OCI-M2 (cell line): ENCODE measurements at regions not wholly inside any gene's neighbourhood (a gene's known extent, or its start where the extent isn't known, plus 50 kb on each side); places are given as distances from the start of the nearest gene placed in this dataset.

Source experiments
- DNase-seq: peaks from one replicate; lab custom pipeline; 2025; ENCODE audit not compliant: unreplicated experiment; lab: John Stamatoyannopoulos, UW

DNA sequence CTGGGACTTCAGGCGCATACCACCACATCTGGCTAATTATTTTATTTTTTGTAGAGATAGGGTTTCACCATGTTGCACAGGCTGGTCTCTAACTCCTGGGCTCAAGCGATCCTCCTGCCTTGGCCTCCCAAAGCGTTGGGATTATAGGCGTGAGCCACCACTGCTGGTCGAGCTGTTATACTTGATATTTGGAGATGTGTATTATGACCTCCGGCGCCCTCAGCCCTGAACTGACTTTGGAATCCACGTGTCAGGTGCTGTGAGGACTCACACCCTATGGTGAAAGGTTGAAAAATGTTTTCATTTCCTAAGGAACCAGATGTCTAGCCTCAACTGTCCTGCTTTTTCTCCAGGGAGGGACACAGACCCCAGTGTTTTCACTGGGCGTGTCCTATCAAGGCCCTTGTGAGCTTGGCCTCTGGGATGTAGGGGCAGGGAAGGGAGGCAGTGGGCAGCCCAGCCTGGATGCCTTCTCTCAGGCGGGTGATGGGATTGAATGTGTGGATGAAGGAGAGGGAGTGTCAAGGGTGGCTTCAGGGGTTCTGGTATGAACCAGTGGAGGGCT is 56.4 kb upstream of the HAAO start:
- no peak for DNase-seq

DNA sequence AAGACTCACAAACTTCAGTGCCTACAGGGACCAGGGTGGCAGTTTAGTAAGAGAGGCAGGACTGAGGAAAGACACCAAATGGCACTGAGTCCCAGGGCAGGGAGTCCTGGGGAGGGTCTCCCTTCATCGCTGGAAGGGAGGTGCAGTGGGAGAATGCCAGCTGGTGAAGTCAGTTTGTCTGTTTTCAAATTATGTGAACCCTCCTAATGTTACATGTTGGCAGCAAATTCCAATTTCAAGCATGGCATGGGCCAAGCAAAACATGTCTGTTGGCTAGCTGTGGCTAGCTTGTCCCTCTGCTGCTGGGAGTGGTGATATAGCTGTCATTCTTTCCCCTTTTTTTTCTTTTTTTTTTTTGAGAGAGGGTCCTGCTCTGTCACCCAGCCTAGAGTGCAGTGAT is 55.9 kb upstream of the HAAO start:
- no peak for DNase-seq

DNA sequence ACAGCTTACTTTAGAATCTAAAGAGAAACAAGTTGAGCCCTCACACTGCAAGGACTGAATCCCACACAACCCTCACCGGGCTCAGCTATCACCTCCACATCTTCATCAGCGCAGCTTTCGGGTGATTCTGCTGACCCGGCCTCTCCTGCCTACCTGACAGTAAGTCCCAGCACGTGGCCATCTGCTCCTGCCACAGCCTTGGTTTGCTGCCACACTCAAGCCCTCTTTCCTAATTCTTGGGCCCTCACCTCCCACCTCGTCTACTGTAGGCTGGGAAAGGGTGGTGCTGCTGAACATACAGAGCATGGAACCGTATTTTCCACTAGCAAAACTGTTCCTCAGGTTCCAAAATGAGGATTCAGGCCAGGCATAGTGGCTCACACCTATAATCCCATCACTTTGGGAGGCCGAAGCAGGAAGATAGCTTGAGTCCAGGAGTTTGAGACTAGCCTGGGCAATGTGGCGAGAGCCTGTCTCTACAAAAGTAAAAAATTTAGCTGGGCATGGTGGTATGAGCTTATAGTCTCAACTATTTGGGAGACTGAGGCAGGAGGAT is 55.3 kb upstream of the HAAO start:
- no peak for DNase-seq

- no peak for DNase-seq
These were observed 54.7 kb upstream of the HAAO start for GRCh38 chr2:42846932-42847595.

GRCh38 chr2:42846026-42846425 is 53.6 kb upstream of the HAAO start:
- no peak for DNase-seq

DNA sequence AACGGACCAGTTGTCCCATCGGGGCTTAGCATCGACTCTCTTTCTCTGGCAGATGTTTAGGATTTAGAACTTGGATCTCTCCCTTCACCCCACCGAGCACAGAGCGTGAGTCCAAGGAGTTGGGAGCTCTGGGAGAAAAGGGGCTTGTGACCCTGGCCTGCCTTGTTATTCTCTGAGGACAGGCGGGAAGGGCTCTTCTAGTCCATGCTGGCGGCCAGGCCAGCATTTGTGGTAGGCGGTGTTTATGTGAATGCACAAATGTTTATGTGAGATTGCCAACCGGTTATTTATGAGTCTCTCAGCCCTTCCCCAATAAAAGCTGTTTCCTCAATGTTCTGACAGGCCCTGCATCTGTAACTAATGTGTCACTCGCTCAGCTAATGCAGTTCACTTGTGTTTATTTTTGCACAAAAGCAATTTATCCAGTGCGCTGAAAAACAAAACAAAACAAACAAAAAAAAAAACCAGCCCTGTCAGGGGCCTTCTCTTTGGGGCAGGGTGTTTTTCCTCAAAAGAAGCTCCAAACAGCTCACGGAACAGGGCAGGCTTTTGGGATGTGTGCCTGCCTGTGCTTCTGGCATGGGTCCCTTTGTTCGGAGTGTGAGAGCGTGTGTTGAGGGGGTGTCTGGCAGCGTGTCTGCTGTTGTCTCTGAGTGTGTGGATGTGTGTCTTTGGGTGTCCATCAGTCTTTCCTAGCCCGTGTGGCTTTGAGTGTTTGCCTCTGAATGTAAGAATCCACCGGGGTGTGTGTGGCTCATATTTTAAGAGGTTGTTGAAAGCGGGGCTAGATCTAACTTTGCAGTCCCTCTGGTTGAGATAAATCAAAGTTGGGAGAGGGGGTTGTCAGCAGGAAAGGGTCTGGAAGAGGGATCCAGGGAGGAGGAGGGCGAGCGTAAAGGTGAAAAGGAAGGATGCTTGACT is 52.8 kb upstream of the HAAO start:
- DNase-seq, result no peak

DNA sequence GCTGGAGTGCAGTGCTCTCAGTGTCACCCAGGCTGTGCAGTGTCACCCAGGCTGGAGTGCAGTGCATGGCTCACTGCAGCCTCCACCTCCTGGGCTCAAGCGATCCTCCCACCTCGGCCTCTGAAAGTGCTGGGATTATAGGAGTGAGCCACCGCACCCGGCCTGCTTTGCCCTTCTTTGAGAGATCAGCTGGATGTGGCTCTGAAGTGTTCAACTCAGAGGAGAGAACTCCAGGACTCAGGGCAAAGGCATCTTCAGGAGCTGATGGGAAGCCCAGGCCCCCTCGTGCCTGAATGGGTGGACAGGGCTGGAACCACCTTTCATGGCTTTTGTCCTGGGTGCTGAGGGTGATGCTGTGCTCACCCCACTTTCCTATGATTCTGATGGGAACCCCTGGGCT is 52.0 kb upstream of the HAAO start:
- no peak for DNase-seq

GRCh38 chr2:42843611-42844010 is 51.2 kb upstream of the HAAO start:
- DNase-seq, result no peak

GRCh38 chr2:42843131-42843530 is 50.7 kb upstream of the HAAO start:
- DNase-seq, result no peak

GRCh38 chr2:42842466-42842865 is 50.1 kb upstream of the HAAO start:
- DNase-seq, result no peak
